ENCODE measurements at regions not wholly inside any gene's neighbourhood (a gene's known extent, or its start where the extent isn't known, plus 50 kb on each side); places are given as distances from the start of the nearest gene placed in this dataset.
"Not testable (repeated sequence)": the region's sequence is repeated elsewhere in the genome, so short reads cannot be mapped to it uniquely, and the experiment has no call there.

GRCh38 chr7:124101173-124101768 is 68.4 kb upstream of the TMEM229A start:
- DNase-seq: peak; percentile 3 to 4

GRCh38 chr7:124100190-124100589 is 67.3 kb upstream of the TMEM229A start:
- no peak for DNase-seq

- DNase-seq: not testable (repeated sequence)
Observed at GRCh38 chr7:124099585-124099984, 66.7 kb upstream of the TMEM229A start.

- DNase-seq: no peak
Observed at GRCh38 chr7:124089621-124090020, 56.8 kb upstream of the TMEM229A start.

- DNase-seq: no peak
Observed at GRCh38 chr7:124088590-124088989, 55.7 kb upstream of the TMEM229A start.

GRCh38 chr7:124086843-124087242 is 54.0 kb upstream of the TMEM229A start:
- no peak for DNase-seq

- no peak for DNase-seq
Observed at GRCh38 chr7:124085179-124085578, 52.3 kb upstream of the TMEM229A start.

GRCh38 chr7:124084024-124084423 is 51.2 kb upstream of the TMEM229A start:
- DNase-seq: no peak

Measured in activated CD4-positive, alpha-beta T cell treated with anti-CD3 and anti-CD28 coated beads, Interleukin-2, amount 50 U/mL, for 48 hours (primary cell).